SU-DHL-6 (cell line): ENCODE measurements at regions not wholly inside any gene's neighbourhood (a gene's known extent, or its start where the extent isn't known, plus 50 kb on each side); places are given as distances from the start of the nearest gene placed in this dataset.

ENCODE experiments used
- H2AFZ ChIP-seq: fragments of 200-600 bp; sonication (generic); 2 replicates; pipeline ENCODE4 v1.6.1; 2014; ENCODE audit warnings: low read depth, mild to moderate bottlenecking, moderate library complexity, mixed read lengths, antibody characterized with exemption, low read length; ENCODE audit not compliant: severe bottlenecking
- H3F3A ChIP-seq: fragments of 200-600 bp; shearing (Covaris generic); 2 replicates; pipeline ENCODE4 v1.6.0; 2016; ENCODE audit warnings: antibody characterized with exemption, mild to moderate bottlenecking; ENCODE audit not compliant: insufficient read depth
- H3K27ac ChIP-seq: fragments of 200-600 bp; sonication (generic); 2 replicates; pipeline ENCODE4 v1.5.1; 2016; ENCODE audit warnings: low read depth, mild to moderate bottlenecking, low read length, moderate library complexity, mixed read lengths
- H3K27me3 ChIP-seq: fragments of 200-600 bp; sonication (generic), shearing (Covaris generic); 2 replicates; pipeline ENCODE4 v1.6.0; 2014; ENCODE audit warnings: mild to moderate bottlenecking, low read length
- H3K36me3 ChIP-seq: fragments of 200-600 bp; sonication (generic); 2 replicates; pipeline ENCODE4 v1.6.1; 2014; ENCODE audit warnings: mild to moderate bottlenecking, low read length, mixed read lengths
- H3K4me2 ChIP-seq: fragments of 300-600, 200-600 bp; shearing (Covaris generic), sonication (generic); 2 replicates; pipeline ENCODE4 v1.6.0; 2014; ENCODE audit warnings: low read length, low read depth, mild to moderate bottlenecking; ENCODE audit not compliant: poor library complexity, severe bottlenecking
- H3K4me3 ChIP-seq: fragments of 200-600 bp; sonication (generic); 2 replicates; pipeline ENCODE4 v1.5.1; 2014; ENCODE audit warnings: antibody characterized with exemption, low read length, mild to moderate bottlenecking, mixed read lengths; ENCODE audit not compliant: insufficient read depth, poor library complexity, severe bottlenecking
- H3K79me2 ChIP-seq: fragments of 200-600 bp; sonication (generic); 2 replicates; pipeline ENCODE4 v1.6.1; 2014; ENCODE audit warnings: mild to moderate bottlenecking, low read length, moderate library complexity; ENCODE audit not compliant: insufficient read depth
- H3K9ac ChIP-seq: fragments of 200-600 bp; sonication (generic); 2 replicates; pipeline ENCODE4 v1.7.0; 2014; ENCODE audit warnings: mild to moderate bottlenecking, low read length
- H3K9me2 ChIP-seq: fragments of 200-600 bp; sonication (generic); replicated peaks from 2 replicates; pipeline ENCODE4 v1.6.1; 2014; ENCODE audit warnings: low read length; ENCODE audit not compliant: insufficient read depth
- H3K9me3 ChIP-seq: fragments of 200-600 bp; sonication (generic); 2 replicates; pipeline ENCODE4 v1.6.1; 2014; ENCODE audit warnings: low read length, mixed read lengths; ENCODE audit not compliant: insufficient read depth
- H4K20me1 ChIP-seq: fragments of 200-600 bp; sonication (generic); 2 replicates; pipeline ENCODE4 v1.6.1; 2014; ENCODE audit warnings: low read depth, mild to moderate bottlenecking, antibody characterized with exemption, low read length, moderate library complexity, mixed read lengths
- EZH2phosphoT487 ChIP-seq: fragments of 200-600 bp; sonication (generic), shearing (Covaris generic); conservative IDR thresholded peaks from 2 replicates; pipeline ENCODE4 v1.6.1; 2018; ENCODE audit warnings: mild to moderate bottlenecking, antibody characterized with exemption, low read length, moderate library complexity, mixed read lengths
- TF ChIP-seq, protein P1 (sequence below): fragments of 200-600 bp; sonication (generic); IDR thresholded peaks from one replicate; pipeline ENCODE4 v1.5.1; 2017; ENCODE audit warnings: antibody characterized with exemption, mild to moderate bottlenecking, low read length, moderate library complexity; ENCODE audit not compliant: insufficient read depth, poor library complexity, severe bottlenecking

DNA sequence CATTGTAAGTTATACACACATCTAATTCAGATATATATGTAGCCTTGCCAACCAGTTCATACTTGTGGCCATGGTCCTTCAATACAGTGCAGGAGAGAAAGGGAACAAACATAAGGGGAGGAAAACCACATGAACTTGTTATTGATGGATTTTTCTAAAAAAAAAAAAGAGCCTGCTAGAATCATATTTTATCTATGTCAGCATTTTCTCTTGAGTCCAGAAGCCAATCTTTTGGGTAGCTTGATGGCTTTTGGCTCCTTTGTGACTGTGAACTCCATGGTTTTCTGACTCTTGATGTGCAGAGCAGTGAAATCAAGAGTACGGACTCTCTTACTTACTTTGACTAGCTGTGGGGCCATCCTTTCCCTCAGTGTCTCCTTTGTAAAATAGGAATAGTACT lies 197.4 kb upstream of the DPH6 start:
- H3K36me3 ChIP-seq: no peaks in the 10 kb centered on the region
- H2AFZ ChIP-seq: no peak overlapping the region
- no peak for TF ChIP-seq EZH2phosphoT487
- TF ChIP-seq, protein P1, sequence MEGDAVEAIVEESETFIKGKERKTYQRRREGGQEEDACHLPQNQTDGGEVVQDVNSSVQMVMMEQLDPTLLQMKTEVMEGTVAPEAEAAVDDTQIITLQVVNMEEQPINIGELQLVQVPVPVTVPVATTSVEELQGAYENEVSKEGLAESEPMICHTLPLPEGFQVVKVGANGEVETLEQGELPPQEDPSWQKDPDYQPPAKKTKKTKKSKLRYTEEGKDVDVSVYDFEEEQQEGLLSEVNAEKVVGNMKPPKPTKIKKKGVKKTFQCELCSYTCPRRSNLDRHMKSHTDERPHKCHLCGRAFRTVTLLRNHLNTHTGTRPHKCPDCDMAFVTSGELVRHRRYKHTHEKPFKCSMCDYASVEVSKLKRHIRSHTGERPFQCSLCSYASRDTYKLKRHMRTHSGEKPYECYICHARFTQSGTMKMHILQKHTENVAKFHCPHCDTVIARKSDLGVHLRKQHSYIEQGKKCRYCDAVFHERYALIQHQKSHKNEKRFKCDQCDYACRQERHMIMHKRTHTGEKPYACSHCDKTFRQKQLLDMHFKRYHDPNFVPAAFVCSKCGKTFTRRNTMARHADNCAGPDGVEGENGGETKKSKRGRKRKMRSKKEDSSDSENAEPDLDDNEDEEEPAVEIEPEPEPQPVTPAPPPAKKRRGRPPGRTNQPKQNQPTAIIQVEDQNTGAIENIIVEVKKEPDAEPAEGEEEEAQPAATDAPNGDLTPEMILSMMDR: no peak
- H3K79me2 ChIP-seq: no peaks in the 10 kb centered on the region
- no peaks in the 10 kb centered on the region for H3F3A ChIP-seq
- no peaks in the 10 kb centered on the region for H3K9me2 ChIP-seq
- no peak overlapping the region for H3K4me2 ChIP-seq
- no peaks in the 10 kb centered on the region for H4K20me1 ChIP-seq
- no peaks in the 10 kb centered on the region for H3K9me3 ChIP-seq
- H3K9ac ChIP-seq: no peak overlapping the region
- H3K27ac ChIP-seq: no peak overlapping the region
- H3K4me3 ChIP-seq: no peak overlapping the region
- no peaks in the 10 kb centered on the region for H3K27me3 ChIP-seq

- H3K36me3 ChIP-seq: no peaks in the 10 kb centered on the region
- no peak overlapping the region for H3K4me2 ChIP-seq
- H3K9ac ChIP-seq: no peak overlapping the region
- H3K27ac ChIP-seq: no peak overlapping the region
- no peaks in the 10 kb centered on the region for H3K9me2 ChIP-seq
- no peaks in the 10 kb centered on the region for H3K9me3 ChIP-seq
- H2AFZ ChIP-seq: no peak overlapping the region
- no peaks in the 10 kb centered on the region for H3K79me2 ChIP-seq
- H4K20me1 ChIP-seq: no peaks in the 10 kb centered on the region
- TF ChIP-seq EZH2phosphoT487: no peak
- TF ChIP-seq, protein P1: no peak
- no peak overlapping the region for H3K4me3 ChIP-seq
- H3F3A ChIP-seq: no peaks in the 10 kb centered on the region
- H3K27me3 ChIP-seq: no peaks in the 10 kb centered on the region
Observed at GRCh38 chr15:35746121-35746520, 200.2 kb upstream of the DPH6 start.

- no peaks in the 10 kb centered on the region for H3K9me3 ChIP-seq
- no peak overlapping the region for H3K9ac ChIP-seq
- H3K9me2 ChIP-seq: no peaks in the 10 kb centered on the region
- no peaks in the 10 kb centered on the region for H4K20me1 ChIP-seq
- H3K79me2 ChIP-seq: no peaks in the 10 kb centered on the region
- no peak overlapping the region for H3K27ac ChIP-seq
- no peaks in the 10 kb centered on the region for H3F3A ChIP-seq
- H2AFZ ChIP-seq: no peak overlapping the region
- no peak overlapping the region for H3K4me2 ChIP-seq
- H3K36me3 ChIP-seq: no peaks in the 10 kb centered on the region
- no peak for TF ChIP-seq EZH2phosphoT487
- TF ChIP-seq, protein P1: no peak
- H3K27me3 ChIP-seq: no peaks in the 10 kb centered on the region
- no peak overlapping the region for H3K4me3 ChIP-seq
Observed at GRCh38 chr15:35748105-35748504, 202.1 kb upstream of the DPH6 start.

- Histone ChIP-seq H3K36me3 (no peaks in the 10 kb centered on the region), H3K9me2 (no peaks in the 10 kb centered on the region), H3K4me3 (no peak overlapping the region), H3K9ac (no peak overlapping the region), H3K4me2 (no peak overlapping the region), H3K27ac (no peak overlapping the region), H3F3A (no peaks in the 10 kb centered on the region), H3K9me3 (no peaks in the 10 kb centered on the region), H3K79me2 (no peaks in the 10 kb centered on the region), H4K20me1 (no peaks in the 10 kb centered on the region), H2AFZ (no peak overlapping the region), H3K27me3 (no peaks in the 10 kb centered on the region)
- TF ChIP-seq, protein P1: no peak
- no peak for TF ChIP-seq EZH2phosphoT487
Observed at GRCh38 chr15:35750051-35750450, 204.1 kb upstream of the DPH6 start.
